ENCODE measurements at regions not wholly inside any gene's neighbourhood (a gene's known extent, or its start where the extent isn't known, plus 50 kb on each side); places are given as distances from the start of the nearest gene placed in this dataset.
A peak's percentile ranks its signal among the peaks of the same experiment; 100 is the strongest.

DNA sequence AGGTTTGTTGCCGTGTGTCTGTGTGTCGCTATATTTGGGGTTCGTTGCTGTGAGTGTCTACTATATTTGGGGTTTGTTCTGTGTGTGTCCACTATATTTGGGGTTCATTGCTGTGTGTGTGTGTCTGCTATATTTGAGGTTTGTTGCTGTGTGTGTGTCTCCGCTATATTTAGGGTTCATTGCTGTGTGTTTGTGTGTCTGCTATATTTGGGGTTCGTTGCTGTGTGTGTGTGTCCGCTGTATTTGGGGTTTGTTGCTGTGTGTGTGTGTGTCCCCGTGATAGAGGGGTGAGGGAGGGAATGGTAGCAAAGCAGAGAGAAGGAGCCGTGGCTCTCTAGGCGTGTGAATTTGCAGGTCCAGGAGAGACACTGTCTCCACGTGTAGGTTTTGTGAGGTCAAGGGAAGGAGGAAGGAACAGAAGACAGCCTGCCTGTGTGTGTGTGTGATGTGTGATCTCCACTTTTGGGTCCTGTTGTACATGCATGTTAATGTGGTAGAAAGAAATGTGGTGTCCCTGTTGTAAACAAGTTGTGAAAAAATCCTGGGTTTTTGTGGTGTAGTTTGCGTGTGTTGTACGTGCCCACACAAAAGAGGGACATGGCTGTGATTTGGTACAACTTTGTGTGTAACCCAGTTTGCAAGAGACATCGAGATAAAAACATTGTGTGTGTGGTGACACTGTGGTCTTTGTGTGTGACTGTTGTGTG, 56.3 kb upstream of the ECE1 start:
- DNase-seq: no peak

DNA sequence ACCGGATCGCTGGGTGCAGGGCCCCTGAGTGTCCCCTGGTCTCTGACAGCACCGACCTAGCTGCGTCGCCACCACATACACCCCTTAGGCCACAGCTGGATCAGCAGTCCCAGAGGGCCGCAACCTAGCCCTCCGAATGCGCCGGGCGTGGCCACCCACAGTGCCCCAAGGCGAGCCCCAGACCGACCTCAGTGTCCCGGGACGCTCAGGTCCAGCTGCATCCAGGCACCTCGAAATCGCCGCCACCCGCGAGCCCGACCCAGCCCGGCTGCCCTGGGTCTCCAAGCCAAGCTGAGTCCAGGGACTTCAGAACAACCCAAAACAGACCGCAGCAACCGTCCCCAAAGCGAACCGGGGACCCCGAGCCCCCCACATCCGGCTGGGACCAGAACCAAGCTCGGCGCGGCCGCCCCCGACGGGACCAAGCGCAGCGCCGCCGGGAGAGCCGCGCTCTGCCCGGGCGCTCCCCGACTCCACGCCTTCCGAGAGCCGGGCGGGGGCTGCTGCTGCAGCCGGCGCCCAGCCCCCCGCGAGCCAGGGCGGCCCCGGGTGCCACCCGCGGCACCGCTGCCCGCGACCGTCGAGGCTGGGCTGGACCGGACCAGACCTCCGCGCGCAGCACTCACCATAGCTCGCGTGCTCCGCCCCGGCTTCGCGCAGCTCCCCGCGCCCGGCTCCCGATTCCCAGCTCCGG, 54.6 kb upstream of the ECE1 start:
- no peak for DNase-seq

DNA sequence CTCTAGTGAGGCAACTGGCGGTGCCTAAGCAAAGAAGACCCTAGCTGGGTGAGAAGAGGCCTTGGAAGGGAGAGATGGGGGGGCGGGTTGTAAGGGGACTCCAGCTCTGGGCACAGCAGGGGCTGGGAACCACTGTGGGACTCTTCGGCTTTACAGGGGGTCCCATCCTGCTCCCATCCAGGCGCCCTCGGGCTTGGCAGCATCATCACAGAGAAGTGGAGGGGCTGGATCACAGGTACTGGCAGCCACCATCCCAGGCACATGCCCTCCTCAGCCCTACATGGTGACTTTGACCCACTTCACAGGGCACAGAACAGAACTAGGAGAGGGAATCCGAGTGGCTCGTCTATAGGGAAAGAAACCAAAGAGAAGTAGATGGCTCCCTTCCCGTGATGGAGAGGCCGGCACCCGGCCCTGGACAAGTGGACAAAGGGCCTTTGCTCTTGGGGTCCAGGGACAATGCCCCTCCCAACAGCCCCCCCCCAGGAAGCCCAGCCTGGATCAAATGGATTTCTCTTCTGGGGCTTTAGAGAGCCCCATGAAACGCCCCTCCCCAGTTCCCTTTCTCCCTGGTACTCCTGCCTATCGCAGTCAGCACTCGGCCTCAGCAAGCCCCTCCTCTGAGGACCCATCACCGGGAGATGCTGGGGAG, 54.0 kb upstream of the ECE1 start:
- no peak for DNase-seq

DNA sequence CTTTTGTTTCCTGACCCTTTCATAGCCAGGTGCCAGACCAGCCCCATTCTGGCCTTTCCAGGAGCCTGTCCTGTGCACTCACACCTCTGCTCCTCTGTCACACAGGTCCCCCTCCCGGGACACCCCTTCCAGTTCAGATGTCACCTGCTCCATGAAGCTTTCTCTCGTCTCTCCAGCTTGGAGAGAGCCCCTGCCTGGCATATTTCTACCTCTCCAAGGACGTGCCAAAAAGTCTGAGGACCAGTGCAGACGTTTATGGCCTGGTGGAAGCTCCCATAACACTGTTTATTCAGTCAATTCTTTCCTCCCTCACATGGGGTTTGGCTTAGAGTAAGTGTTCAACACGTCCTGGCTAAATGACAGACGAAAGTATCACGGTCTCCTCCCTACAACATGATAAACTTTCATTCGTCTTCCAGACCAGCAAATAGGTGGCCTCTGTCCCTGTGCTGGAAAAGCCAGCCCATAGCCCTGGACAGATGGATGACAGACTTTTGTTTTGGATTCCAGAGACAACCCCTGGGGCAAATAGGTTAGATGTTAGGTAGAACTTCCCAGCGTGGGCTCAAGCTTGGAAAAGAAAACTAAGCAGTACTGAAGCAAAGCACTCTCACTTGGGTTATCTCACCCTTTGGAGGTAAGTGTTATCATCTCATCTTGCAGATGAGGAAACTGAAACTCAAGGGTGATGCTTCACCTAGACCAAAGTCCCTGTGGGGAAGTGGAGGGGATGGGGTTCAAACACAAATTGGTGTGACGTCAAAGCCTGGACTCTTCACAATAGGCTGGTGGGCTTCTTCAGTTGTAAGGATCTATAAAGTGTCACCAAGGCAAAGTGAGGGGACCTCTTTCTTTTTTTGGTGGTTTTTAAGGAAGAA, 52.9 kb upstream of the ECE1 start:
- DNase-seq: peak in 1 of 5 donors; percentile 76

DNA sequence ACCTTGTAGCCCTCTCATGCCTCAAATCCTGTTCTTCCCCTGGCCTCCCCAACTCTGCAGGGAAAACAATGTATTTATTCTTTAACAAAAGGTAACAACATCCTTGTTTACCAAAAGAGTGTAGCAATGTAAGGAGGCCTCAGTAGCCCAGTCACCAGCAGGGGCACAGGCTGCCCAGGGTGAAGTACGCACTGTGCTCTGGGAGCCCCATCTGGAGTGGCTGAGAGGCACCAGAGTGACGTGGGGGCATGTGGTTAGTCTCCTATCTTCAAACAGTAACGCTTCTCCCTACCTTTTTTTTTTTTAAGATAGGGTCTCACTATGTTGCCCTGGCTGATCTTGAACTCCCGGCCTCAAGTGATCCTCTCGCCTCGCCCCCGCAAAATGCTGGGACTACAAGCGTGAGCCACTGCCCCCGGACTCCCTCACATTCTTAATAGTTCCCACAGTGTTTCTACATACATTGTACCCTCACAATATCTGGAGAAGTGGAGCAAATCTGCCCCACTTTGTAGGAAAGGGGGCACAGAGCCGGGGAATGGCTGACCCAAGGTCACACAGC, 51.3 kb upstream of the ECE1 start:
- no peak for DNase-seq

DNA sequence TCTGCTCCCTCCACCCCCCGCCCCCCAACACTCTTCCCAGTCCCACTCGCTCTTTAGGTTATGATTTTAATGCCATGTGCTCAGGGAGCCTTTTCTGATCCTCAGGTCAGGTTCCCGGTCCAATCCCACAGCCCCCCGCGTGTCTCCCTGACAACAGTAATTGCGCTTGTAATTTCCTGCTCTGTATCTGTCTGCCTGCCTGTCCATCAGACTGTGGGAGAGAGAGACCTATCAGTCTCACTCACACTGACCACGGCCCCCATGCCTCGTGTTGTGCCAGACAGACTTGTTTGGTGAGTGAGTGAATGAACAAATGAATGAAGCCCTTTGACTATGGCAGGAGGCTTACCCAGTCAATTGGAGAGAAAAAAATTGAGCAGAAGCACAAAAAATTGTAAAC, 50.8 kb upstream of the ECE1 start:
- DNase-seq: no peak

DNA sequence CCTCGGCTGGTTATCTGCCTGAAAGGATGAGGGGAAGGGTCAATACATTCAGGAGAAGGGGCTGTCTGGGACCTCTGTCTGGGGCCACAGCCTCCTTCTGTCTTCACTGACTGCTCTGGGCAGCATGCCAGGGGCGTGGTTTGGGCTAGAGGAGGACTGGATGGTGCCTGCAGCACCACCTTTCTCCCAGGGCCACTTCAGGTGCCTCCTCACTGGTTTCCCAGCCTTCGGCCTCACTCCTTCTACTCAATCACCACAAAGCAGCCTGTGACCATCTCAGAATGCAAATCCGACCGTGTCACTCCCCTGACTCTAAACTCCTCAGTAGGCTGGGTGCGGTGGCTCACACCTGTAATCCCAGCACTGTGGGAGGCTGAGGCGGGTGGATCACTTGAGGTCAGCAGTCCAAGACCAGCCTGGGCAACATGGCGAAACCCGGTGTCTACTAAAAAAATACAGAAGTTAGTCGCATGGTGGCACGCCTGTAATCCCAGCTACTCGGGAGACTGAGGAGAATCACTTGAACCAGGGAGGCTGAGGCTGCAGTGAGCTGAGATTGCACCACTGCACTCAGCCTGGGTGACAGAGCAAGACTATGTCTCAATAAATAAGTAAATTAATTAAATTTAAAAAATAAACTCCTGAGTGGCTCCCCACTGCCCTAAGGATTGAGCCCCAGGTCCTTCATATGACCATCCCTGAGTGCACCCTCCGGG, 50.1 kb upstream of the ECE1 start:
- DNase-seq: no peak
